ENCODE measurements at regions not wholly inside any gene's neighbourhood (a gene's known extent, or its start where the extent isn't known, plus 50 kb on each side); places are given as distances from the start of the nearest gene placed in this dataset.

- Histone ChIP-seq H3K4me1 (no peaks in the 10 kb centered on the region), H3K9me3 (no peaks in the 10 kb centered on the region), H3K36me3 (no peaks in the 10 kb centered on the region), H3K27me3 (no peaks in the 10 kb centered on the region), H3K27ac (no peak overlapping the region), H3K4me3 (no peak overlapping the region)
- no peak for DNase-seq
- TF ChIP-seq CTCF (IDR thresholded peaks at IDR 0.05) (no peak), POLR2A (IDR thresholded peaks at IDR 0.05) (no peak)
- no peak for ATAC-seq
- WGBS (ENCODE audit: insufficient coverage, low coverage, low lambda C conversion rate, missing lambda C conversion rate), result 69% methylated on average over 2 of the region's 2 CpGs
- intact Hi-C loops (cut with DNase I), result no loop called here
Measured at GRCh38 chr13:74449811-74450524, 315.8 kb upstream of the KLF12 start.

- 80% methylated on average over 1 of the region's 1 CpG for WGBS (ENCODE audit: insufficient coverage, low coverage, low lambda C conversion rate, missing lambda C conversion rate)
Measured at GRCh38 chr13:74444864-74445479, 310.8 kb upstream of the KLF12 start.

GRCh38 chr13:74444161-74444571 is 310.0 kb upstream of the KLF12 start:
- intact Hi-C loops (cut with DNase I), result no loop called here
- no peaks in the 10 kb centered on the region for H3K27me3 ChIP-seq
- DNase-seq, result no peak
- WGBS (ENCODE audit: insufficient coverage, low coverage, low lambda C conversion rate, missing lambda C conversion rate), result 65% methylated on average over 6 of the region's 6 CpGs
- no peak overlapping the region for H3K4me3 ChIP-seq
- H3K27ac ChIP-seq, result no peak overlapping the region
- ATAC-seq, result no peak
- no peaks in the 10 kb centered on the region for H3K4me1 ChIP-seq
- no peak for TF ChIP-seq CTCF (IDR thresholded peaks at IDR 0.05)
- no peak for TF ChIP-seq POLR2A (IDR thresholded peaks at IDR 0.05)
- H3K9me3 ChIP-seq, result no peaks in the 10 kb centered on the region
- no peaks in the 10 kb centered on the region for H3K36me3 ChIP-seq

More at GRCh38 chr13:74444864-74445479, 310.8 kb upstream of the KLF12 start:
- Histone ChIP-seq H3K9me3 (no peaks in the 10 kb centered on the region), H3K27me3 (no peaks in the 10 kb centered on the region), H3K36me3 (no peaks in the 10 kb centered on the region), H3K4me3 (no peak overlapping the region), H3K27ac (no peak overlapping the region), H3K4me1 (no peaks in the 10 kb centered on the region)
- no peak for DNase-seq
- intact Hi-C loops (cut with DNase I), result no loop called here
- TF ChIP-seq CTCF (IDR thresholded peaks at IDR 0.05), result no peak
- TF ChIP-seq POLR2A (IDR thresholded peaks at IDR 0.05), result no peak
- no peak for ATAC-seq

DNA sequence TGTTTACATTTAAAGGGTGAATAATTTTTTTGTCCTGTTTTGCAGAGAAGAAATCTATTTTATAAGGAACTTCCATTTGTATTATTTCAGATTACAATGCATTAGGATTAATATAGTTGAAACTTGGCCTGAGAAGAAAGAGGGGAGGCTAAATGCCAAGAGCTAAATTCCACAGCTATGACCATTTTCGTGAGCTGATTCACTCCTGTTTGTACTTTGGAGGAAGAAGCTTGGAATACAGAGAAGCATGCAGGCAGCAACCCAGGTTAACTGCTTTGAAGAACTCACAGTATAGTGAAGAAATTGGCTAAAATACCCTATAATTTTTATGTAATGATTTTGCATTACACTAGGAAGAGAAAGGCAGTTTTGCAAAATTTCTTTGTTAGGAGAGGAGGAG is 309.4 kb upstream of the KLF12 start:
- Histone ChIP-seq H3K27ac (no peak overlapping the region), H3K9me3 (no peaks in the 10 kb centered on the region), H3K4me3 (no peak overlapping the region), H3K4me1 (no peaks in the 10 kb centered on the region), H3K27me3 (no peaks in the 10 kb centered on the region), H3K36me3 (no peaks in the 10 kb centered on the region)
- 29% methylated on average over 1 of the region's 1 CpG for WGBS (ENCODE audit: insufficient coverage, low coverage, low lambda C conversion rate, missing lambda C conversion rate)
- no peak for ATAC-seq
- DNase-seq, result no peak
- intact Hi-C loops (cut with DNase I), result no loop called here
- no peak for TF ChIP-seq CTCF (IDR thresholded peaks at IDR 0.05)
- no peak for TF ChIP-seq POLR2A (IDR thresholded peaks at IDR 0.05)
